GM12873 (cell line): ENCODE measurements at regions not wholly inside any gene's neighbourhood (a gene's known extent, or its start where the extent isn't known, plus 50 kb on each side); places are given as distances from the start of the nearest gene placed in this dataset.

Experiments used
- TF ChIP-seq, protein P1 (sequence below): IDR thresholded peaks from 2 replicates; pipeline ENCODE4 v1.5.1; 2012; ENCODE audit warnings: low read depth, mild to moderate bottlenecking, moderate library complexity, low read length, control low read depth; ENCODE audit not compliant: insufficient read depth; ENCODE audit errors: missing control alignments

DNA sequence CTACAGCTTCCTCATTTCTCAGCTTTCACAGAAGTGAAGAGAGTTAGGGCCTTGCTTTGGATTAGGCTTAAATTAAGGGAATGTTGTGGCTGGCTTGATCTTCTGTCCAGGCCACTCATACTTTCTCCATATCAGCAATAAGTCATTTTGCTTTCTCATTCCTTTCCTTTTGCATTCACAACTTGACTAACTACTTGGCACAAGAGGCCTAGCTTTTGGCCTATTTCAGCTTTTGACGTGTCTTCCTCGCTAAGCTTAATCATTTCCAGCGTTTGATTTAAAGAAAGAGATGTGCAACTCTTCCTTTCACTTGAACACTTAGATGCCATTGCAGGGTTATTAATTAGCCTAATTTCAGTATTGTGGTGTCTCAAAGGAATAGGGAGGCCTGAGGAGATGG lies 712.0 kb downstream of the INHBA start:
- TF ChIP-seq, protein P1, sequence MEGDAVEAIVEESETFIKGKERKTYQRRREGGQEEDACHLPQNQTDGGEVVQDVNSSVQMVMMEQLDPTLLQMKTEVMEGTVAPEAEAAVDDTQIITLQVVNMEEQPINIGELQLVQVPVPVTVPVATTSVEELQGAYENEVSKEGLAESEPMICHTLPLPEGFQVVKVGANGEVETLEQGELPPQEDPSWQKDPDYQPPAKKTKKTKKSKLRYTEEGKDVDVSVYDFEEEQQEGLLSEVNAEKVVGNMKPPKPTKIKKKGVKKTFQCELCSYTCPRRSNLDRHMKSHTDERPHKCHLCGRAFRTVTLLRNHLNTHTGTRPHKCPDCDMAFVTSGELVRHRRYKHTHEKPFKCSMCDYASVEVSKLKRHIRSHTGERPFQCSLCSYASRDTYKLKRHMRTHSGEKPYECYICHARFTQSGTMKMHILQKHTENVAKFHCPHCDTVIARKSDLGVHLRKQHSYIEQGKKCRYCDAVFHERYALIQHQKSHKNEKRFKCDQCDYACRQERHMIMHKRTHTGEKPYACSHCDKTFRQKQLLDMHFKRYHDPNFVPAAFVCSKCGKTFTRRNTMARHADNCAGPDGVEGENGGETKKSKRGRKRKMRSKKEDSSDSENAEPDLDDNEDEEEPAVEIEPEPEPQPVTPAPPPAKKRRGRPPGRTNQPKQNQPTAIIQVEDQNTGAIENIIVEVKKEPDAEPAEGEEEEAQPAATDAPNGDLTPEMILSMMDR = no peak

DNA sequence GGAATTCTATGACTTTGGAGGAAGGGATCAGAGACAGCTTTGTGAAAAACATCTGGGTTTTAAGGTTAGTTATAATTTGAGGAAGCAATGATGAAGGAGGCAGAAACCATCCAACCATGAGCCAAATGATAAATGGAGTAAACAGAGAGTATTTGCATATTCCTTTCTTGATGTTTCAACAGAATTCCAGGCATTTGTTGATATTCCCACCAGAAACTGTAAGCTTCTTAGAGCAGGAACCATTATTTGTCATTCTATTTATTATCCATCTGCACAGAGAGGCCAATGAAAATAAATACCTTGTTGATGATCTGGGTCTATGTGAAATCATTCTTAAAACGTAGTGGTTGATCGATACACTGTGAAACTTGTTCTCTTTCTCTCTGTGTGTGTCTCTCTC lies 715.3 kb downstream of the INHBA start:
- TF ChIP-seq, protein P1 = no peak

DNA sequence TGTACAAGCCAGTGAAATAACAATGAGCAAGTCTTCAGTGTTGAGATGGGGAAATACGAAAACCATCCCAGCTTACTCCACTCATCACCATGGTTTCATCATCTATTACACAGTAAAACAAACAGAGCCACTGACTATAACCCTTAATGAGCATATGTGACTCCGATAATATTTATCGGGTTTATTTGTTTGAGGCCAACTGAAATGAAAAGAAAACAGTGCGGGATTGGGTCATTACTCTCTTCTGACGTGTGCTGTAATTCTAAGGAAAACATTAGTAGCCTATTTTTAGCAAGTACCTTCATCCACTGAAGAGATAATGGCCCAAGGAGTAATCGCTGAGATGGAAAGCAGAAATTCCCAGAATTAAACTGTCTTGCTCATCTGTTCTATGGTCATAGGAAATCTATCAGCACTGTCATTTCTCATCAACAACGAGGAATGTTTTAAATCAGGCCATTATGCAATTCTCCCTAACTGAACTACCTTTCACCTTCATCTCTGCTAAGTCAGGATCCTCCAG lies 716.5 kb downstream of the INHBA start:
- TF ChIP-seq, protein P1 = no peak

DNA sequence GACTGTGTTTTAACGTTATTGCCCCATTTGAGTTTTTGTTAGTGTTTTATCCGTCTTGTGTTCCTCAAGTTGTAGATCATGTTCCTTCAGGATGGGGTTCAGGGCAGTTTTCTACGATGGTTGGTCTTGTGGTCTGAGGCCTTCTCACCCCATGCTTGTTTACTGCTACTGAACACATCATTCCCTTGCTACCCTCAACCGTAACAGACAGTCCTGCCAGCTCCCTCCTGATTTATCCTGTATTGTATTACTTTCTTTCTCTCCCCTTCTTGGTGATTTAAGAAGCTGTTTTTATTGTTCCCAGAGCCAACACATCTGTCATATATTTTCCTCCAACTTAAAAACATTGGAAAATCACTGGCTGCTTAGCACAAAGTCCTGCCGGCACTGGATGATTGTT lies 719.8 kb downstream of the INHBA start:
- TF ChIP-seq, protein P1 = no peak

DNA sequence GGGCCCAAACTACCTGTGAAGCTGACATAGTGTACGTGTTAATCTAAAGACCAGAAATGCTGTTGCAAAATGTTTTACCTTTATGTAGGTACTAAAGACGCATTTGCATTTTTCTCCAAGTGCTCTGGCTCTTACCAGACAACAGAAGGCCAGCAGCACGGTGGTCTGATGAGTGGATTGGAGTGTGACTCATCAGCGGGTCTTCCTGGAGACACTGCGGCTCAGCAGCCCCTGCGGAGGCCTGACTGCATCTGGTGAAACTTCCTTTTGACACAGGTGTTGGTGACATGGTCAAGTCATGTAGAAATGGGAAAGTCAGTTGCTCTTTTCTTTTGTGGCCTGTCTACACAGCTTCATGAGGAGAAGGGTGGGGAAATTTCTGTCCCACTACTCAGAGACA lies 723.6 kb downstream of the INHBA start:
- TF ChIP-seq, protein P1 = no peak

DNA sequence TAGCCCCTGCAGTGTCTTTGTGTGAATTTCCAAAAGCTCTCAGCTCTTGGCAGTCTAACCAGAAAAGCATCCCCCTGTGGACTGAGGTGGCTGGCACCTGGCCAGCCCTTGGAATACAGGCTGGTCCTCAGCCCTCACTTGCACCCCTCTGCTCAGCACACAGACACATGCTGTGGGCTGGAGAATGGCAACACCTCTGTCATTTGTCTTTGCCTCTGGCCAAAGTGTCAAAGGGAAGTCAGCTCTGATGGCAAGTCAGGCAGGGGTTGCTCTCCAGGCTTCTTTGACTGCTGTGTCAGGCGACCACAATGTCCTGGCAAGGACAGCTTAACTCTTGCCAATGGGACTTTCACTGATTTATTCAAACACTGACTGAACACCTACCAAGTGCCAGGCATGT lies 724.8 kb downstream of the INHBA start:
- TF ChIP-seq, protein P1 = no peak

DNA sequence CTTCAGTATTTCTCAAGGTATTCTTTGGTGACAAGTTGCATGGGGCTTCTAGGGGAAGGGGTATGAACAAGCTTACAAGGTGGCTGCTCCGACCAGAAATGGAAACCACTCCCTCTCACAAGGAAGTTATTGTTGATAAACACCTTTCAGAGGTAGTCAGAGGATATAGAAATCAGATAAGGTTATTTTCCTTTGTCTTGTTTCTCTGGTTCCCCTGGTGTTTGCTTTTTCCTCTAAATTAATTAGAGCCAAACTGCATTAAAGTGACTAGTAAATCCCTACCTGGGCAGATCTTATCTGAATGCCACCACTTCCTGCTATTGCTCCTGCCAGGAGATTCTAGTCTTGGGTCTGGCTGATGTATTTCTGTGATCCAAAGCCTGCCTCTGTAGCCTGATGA lies 725.4 kb downstream of the INHBA start:
- TF ChIP-seq, protein P1 = no peak
